ENCODE measurements at regions not wholly inside any gene's neighbourhood (a gene's known extent, or its start where the extent isn't known, plus 50 kb on each side); places are given as distances from the start of the nearest gene placed in this dataset.

GRCh38 chrX:76509775-76510174 lies 82.3 kb downstream of the MAGEE1 start:
- Mint-ChIP-seq H3K27ac (no peak overlapping the region), H3K4me1 (no peaks in the 10 kb centered on the region), H3K36me3 (no peaks in the 10 kb centered on the region), H3K9me3 (no peaks in the 10 kb centered on the region), H3K4me3 (no peak overlapping the region), H3K27me3 (ENCODE audit: low read depth) (no peaks in the 10 kb centered on the region)
- TF ChIP-seq JUN (CRISPR knock-in tag; IDR thresholded peaks at IDR 0.05): no peak
- TF ChIP-seq TEAD4 (CRISPR knock-in tag; IDR thresholded peaks at IDR 0.05): no peak
- no peak for TF ChIP-seq IRF1 (CRISPR knock-in tag; IDR thresholded peaks at IDR 0.05)
- no peak for TF ChIP-seq ZBTB21 (CRISPR knock-in tag; IDR thresholded peaks at IDR 0.05; ENCODE audit: borderline replicate concordance)
- no peak for TF ChIP-seq SP1 (CRISPR knock-in tag; conservative IDR thresholded peaks at IDR 0.05)
- TF ChIP-seq E2F1 (CRISPR knock-in tag; IDR thresholded peaks at IDR 0.05): no peak
- ATAC-seq: no peak
- no peak for DNase-seq (ENCODE audit: low spot score)
- ChIA-PET CTCF (no interaction called here), POLR2A (no interaction called here)

GRCh38 chrX:76517544-76517943 lies 90.0 kb downstream of the MAGEE1 start:
- 0 out of 2 replicates have a peak, but pooled peaks cover 8% of the 10 kb centered on the region for H3K9me3 Mint-ChIP-seq
- H3K36me3 Mint-ChIP-seq: no peaks in the 10 kb centered on the region
- no peak for DNase-seq (ENCODE audit: low spot score)
- H3K4me1 Mint-ChIP-seq: no peaks in the 10 kb centered on the region
- POLR2A ChIA-PET: no interaction called here
- H3K4me3 Mint-ChIP-seq: no peak overlapping the region
- no peak for ATAC-seq
- CTCF ChIA-PET: no interaction called here
- no peak for TF ChIP-seq SP1 (CRISPR knock-in tag; conservative IDR thresholded peaks at IDR 0.05)
- no peak for TF ChIP-seq TEAD1 (CRISPR knock-in tag; IDR thresholded peaks at IDR 0.05)
- TF ChIP-seq GRHL2 (CRISPR knock-in tag; IDR thresholded peaks at IDR 0.05; ENCODE audit: insufficient replicate concordance, severe bottlenecking): no peak
- TF ChIP-seq JUN (CRISPR knock-in tag; IDR thresholded peaks at IDR 0.05): no peak
- no peak for TF ChIP-seq E2F1 (CRISPR knock-in tag; IDR thresholded peaks at IDR 0.05)
- no peak for TF ChIP-seq TEAD4 (CRISPR knock-in tag; IDR thresholded peaks at IDR 0.05)
- TF ChIP-seq HMGA2 (CRISPR knock-in tag; IDR thresholded peaks at IDR 0.05): no peak
- no peak for TF ChIP-seq CTCF (IDR thresholded peaks at IDR 0.05)
- no peak for TF ChIP-seq PREB (CRISPR knock-in tag; IDR thresholded peaks at IDR 0.05; ENCODE audit: borderline replicate concordance)
- no peak for TF ChIP-seq KAT7 (CRISPR knock-in tag; IDR thresholded peaks at IDR 0.05; ENCODE audit: borderline replicate concordance)
- H3K27ac Mint-ChIP-seq: no peak overlapping the region
- H3K27me3 Mint-ChIP-seq (ENCODE audit: low read depth): no peaks in the 10 kb centered on the region

GRCh38 chrX:76520273-76521054 lies 93.0 kb downstream of the MAGEE1 start:
- H3K27ac Mint-ChIP-seq: no peak overlapping the region
- H3K4me3 Mint-ChIP-seq: no peak overlapping the region
- H3K36me3 Mint-ChIP-seq: peaks cover 5% of the 10 kb centered on the region; the same call in 1 of the 2 replicates
- peaks cover 24% of the 10 kb centered on the region for H3K9me3 Mint-ChIP-seq
- H3K27me3 Mint-ChIP-seq (ENCODE audit: low read depth): peaks cover 5% of the 10 kb centered on the region; the same call in 1 of the 2 replicates
- DNase-seq (ENCODE audit: low spot score) (no peak), ATAC-seq (no peak)
- ChIA-PET CTCF (no interaction called here), POLR2A (no interaction called here)
- no peaks in the 10 kb centered on the region for H3K4me1 Mint-ChIP-seq
- TF ChIP-seq ZNF512 (CRISPR knock-in tag; IDR thresholded peaks at IDR 0.05; ENCODE audit: borderline replicate concordance) (no peak), ERG (CRISPR knock-in tag; IDR thresholded peaks at IDR 0.05) (no peak), USF2 (CRISPR knock-in tag; IDR thresholded peaks at IDR 0.05) (no peak), TEAD4 (CRISPR knock-in tag; IDR thresholded peaks at IDR 0.05) (no peak), CREB1 (CRISPR knock-in tag; IDR thresholded peaks at IDR 0.05) (no peak), ZNF138 (CRISPR knock-in tag; conservative IDR thresholded peaks at IDR 0.05) (no peak), IRF2 (CRISPR knock-in tag; IDR thresholded peaks at IDR 0.05; ENCODE audit: borderline replicate concordance, low read depth) (no peak), USF1 (CRISPR knock-in tag; IDR thresholded peaks at IDR 0.05) (no peak), ZNF121 (CRISPR knock-in tag; IDR thresholded peaks at IDR 0.05) (no peak)
